Chondrocyte (in vitro differentiated cells): ENCODE measurements at regions not wholly inside any gene's neighbourhood (a gene's known extent, or its start where the extent isn't known, plus 50 kb on each side); places are given as distances from the start of the nearest gene placed in this dataset.
A peak's percentile ranks its signal among the peaks of the same experiment; 100 is the strongest.

ENCODE experiments used
- DNase-seq: peaks from one replicate; pipeline ENCODE4 v3.0.0; 2021; ENCODE audit warnings: mixed read lengths, low spot score
- H3K27ac Mint-ChIP-seq: one replicate; pipeline ENCODE4 v1.8.0; 2021; ENCODE audit warnings: mild to moderate bottlenecking, moderate library complexity, mixed read lengths; ENCODE audit not compliant: unreplicated experiment
- H3K27me3 Mint-ChIP-seq: 2 replicates; pipeline ENCODE4 v1.8.0; 2021; ENCODE audit warnings: low read depth, mixed read lengths
- H3K36me3 Mint-ChIP-seq: 2 replicates; pipeline ENCODE4 v1.8.0; 2021; ENCODE audit warnings: low read depth, mixed read lengths
- H3K4me1 Mint-ChIP-seq: 2 replicates; pipeline ENCODE4 v1.8.0; 2021; ENCODE audit warnings: low read depth, mild to moderate bottlenecking, mixed read lengths
- H3K4me3 Mint-ChIP-seq: one replicate; pipeline ENCODE4 v1.8.0; 2021; ENCODE audit warnings: mild to moderate bottlenecking, moderate library complexity, mixed read lengths; ENCODE audit not compliant: unreplicated experiment
- H3K9me3 Mint-ChIP-seq: 2 replicates; pipeline ENCODE4 v1.8.0; 2021; ENCODE audit warnings: low read depth, mixed read lengths
- TF ChIP-seq, protein P1 (sequence below): fragments of 200-600 bp; sonication (generic); IDR thresholded peaks from 2 replicates; pipeline ENCODE4 v1.5.0; 2021; ENCODE audit warnings: antibody characterized with exemption, mild to moderate bottlenecking, moderate library complexity

DNA sequence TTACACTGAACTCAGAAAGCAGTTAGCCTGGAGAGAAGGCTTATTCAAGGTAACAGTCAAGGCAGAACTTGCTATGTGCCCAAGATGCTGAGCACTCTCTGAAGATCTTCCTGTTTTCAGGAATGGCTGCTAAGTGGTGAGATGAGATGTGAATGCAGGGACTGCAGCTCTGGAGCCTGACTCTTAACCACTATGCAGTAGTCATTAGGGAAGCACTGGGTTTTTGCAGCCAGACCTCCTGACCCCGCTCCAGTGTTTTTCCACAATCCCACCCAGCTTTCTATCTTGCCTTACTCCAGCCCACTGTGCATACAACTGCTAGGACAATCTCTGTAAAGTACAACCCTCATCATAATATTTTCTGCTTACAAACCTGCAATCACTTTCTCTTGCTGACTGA lies 95.2 kb upstream of the LNX1 start:
- TF ChIP-seq, protein P1, sequence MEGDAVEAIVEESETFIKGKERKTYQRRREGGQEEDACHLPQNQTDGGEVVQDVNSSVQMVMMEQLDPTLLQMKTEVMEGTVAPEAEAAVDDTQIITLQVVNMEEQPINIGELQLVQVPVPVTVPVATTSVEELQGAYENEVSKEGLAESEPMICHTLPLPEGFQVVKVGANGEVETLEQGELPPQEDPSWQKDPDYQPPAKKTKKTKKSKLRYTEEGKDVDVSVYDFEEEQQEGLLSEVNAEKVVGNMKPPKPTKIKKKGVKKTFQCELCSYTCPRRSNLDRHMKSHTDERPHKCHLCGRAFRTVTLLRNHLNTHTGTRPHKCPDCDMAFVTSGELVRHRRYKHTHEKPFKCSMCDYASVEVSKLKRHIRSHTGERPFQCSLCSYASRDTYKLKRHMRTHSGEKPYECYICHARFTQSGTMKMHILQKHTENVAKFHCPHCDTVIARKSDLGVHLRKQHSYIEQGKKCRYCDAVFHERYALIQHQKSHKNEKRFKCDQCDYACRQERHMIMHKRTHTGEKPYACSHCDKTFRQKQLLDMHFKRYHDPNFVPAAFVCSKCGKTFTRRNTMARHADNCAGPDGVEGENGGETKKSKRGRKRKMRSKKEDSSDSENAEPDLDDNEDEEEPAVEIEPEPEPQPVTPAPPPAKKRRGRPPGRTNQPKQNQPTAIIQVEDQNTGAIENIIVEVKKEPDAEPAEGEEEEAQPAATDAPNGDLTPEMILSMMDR, result no peak
- Mint-ChIP-seq H3K4me3 (no peak overlapping the region), H3K36me3 (no peaks in the 10 kb centered on the region), H3K9me3 (peaks cover under 1% of the 10 kb centered on the region), H3K4me1 (peaks cover 55% of the 10 kb centered on the region), H3K27ac (peak overlapping the region; percentile 2), H3K27me3 (no peaks in the 10 kb centered on the region)
- DNase-seq, result no peak

DNA sequence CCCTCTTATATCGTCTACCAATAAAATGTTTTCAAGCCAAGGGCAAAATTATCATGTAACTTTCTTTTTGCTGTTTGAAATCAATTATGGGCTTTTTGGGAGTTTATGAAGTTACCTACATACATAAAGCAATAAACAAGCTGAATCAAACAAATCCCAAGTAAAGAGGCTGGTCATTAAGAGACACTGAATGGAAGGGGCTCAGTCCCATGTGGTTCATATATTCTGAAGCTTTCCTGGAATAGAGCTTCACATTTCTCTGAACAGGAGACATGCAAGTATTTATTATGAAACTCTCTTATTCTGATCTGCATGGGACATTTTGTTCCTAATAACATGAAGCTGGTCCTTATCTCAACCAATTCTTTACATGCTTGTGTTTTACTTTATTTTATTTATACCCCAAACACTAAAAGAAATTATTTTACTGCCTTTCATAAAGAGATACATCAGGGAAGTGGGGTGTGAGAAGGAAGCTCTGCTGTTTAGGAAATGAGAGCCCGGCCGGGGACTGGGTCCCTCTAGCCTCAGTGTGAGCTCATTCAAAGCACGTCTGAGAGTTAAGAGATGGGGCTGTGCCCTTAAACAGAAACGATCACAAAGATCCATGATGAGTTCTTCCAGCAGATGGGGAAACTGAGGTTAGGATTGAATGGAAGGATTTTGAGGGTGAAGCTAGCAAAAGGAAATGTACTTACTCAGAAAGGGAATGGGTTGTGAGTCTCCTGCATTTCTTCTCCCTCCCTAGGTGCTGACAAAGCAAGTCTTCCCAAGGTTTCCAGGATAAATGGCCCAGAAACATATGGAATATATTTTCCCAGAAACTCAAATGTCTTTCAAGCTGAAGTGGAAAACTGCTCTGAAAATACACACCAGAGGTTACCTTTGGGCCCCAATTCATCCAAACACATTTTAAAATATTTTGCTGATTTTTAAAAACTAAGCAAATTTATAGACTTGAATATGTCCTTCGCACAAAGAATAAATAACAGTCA lies 93.1 kb upstream of the LNX1 start:
- H3K4me1 Mint-ChIP-seq, result peaks cover 49% of the 10 kb centered on the region
- H3K27ac Mint-ChIP-seq, result no peak overlapping the region
- H3K27me3 Mint-ChIP-seq, result no peaks in the 10 kb centered on the region
- DNase-seq, result no peak
- TF ChIP-seq, protein P1, result no peak
- H3K4me3 Mint-ChIP-seq, result no peak overlapping the region
- peaks cover 7% of the 10 kb centered on the region for H3K9me3 Mint-ChIP-seq
- no peaks in the 10 kb centered on the region for H3K36me3 Mint-ChIP-seq

DNA sequence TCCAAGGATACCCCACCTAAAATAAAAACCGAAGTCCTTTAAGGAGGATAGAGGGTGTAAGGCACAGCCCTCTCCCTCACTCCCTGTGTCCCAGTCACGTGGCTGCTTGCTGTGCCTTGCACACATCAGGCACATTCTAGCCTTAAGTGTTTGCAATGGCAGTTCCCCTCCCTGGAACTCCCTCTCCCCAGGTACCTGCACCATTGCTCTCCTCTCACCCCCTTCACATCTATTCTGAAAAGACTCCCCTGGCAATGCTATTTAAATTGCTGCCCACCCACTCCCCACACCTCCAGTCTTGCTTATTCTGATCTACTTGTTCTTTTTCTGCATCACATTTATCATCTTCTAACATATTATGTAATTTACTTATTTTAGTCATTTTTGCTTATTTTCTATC lies 91.6 kb upstream of the LNX1 start:
- Mint-ChIP-seq H3K9me3 (peaks cover 7% of the 10 kb centered on the region), H3K36me3 (no peaks in the 10 kb centered on the region), H3K27me3 (no peaks in the 10 kb centered on the region), H3K27ac (no peak overlapping the region), H3K4me3 (no peak overlapping the region), H3K4me1 (peaks cover 35% of the 10 kb centered on the region)
- no peak for DNase-seq
- TF ChIP-seq, protein P1, result no peak

- no peak overlapping the region for H3K4me3 Mint-ChIP-seq
- H3K27ac Mint-ChIP-seq, result peak overlapping the region; percentile 53
- H3K9me3 Mint-ChIP-seq, result peaks cover 7% of the 10 kb centered on the region
- no peaks in the 10 kb centered on the region for H3K27me3 Mint-ChIP-seq
- no peak for DNase-seq
- TF ChIP-seq, protein P1, result no peak
- H3K36me3 Mint-ChIP-seq, result no peaks in the 10 kb centered on the region
- H3K4me1 Mint-ChIP-seq, result peaks cover 28% of the 10 kb centered on the region
Measured at GRCh38 chr4:53682196-53682595, 90.9 kb upstream of the LNX1 start.

DNA sequence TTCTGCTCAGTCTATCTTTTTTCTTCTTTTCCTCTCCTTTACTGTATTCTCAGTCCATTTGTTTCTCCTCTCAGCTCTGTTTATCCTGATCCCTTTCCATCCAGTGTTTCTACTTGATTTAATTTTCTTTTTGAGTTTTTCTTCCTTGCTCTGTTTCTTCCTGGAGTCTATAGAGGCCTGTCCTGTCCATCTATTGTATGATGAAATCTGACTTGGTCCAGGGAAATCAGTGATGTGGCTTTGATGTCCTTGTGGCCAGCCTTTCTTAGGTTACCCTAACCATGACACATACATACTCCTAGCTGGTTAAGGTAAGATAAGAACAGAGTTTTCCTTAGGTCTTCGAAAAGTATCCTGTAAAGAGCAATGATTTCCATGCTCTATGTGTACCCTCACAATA lies 89.3 kb upstream of the LNX1 start:
- Mint-ChIP-seq H3K9me3 (peaks cover 7% of the 10 kb centered on the region), H3K4me1 (peaks cover 29% of the 10 kb centered on the region), H3K36me3 (no peaks in the 10 kb centered on the region), H3K27me3 (no peaks in the 10 kb centered on the region), H3K27ac (no peak overlapping the region), H3K4me3 (no peak overlapping the region)
- DNase-seq, result no peak
- TF ChIP-seq, protein P1, result no peak
